ENCODE measurements at regions not wholly inside any gene's neighbourhood (a gene's known extent, or its start where the extent isn't known, plus 50 kb on each side); places are given as distances from the start of the nearest gene placed in this dataset.

DNA sequence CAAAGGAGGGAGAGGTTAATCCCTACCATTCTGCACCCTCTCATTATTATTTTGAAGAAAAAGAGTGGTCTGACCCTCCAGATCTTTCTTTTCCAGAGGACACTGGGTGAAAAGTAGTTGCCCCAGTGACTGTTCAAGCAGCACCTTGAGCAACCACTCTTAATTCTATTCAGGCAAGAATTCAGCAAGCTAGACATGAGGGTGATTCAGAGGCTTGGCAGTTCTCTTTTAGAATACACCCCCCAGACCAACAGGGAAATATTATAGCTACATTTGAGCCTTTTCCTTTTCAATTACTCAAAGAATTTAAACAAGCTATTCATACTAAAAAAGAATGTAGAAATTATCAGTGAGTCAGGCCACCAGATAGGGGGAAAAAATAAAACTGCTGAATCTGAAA, 178.3 kb downstream of the MRPS30 start:
- Histone ChIP-seq H3K36me3 (replicated peaks in 1 of 2; ENCODE audit: control insufficient read depth in 1 of 2, insufficient read depth in 2 of 2, low read length in 2 of 2) (no peaks in the 10 kb centered on the region), H3K79me2 (ENCODE audit: insufficient read depth, low read length) (no peaks in the 10 kb centered on the region), H4K20me1 (ENCODE audit: insufficient read depth, low read length) (no peaks in the 10 kb centered on the region), H3K4me3 (replicated peaks in 1 of 3; ENCODE audit: insufficient read depth in 1 of 3, low read depth in 2 of 3, low read length in 3 of 3) (no peak overlapping the region), H3K27me3 (ENCODE audit: control insufficient read depth in 1 of 2, insufficient read depth in 2 of 2, low read length in 2 of 2) (no peaks in the 10 kb centered on the region; a peak in 1 of 5 replicates), H3K4me2 (ENCODE audit: low read depth, low read length) (no peak overlapping the region), H3K9ac (ENCODE audit: insufficient read depth, low read depth, low read length) (no peak overlapping the region), H3K27ac (ENCODE audit: extremely low read length, insufficient read depth, low read length) (no peak overlapping the region), H2AFZ (ENCODE audit: low read length) (no peak overlapping the region), H3K9me3 (ENCODE audit: low read length) (peaks cover 88% of the 10 kb centered on the region), H3K4me1 (ENCODE audit: insufficient read depth, low read length) (no peaks in the 10 kb centered on the region)
- FAIRE-seq (no peak), DNase-seq (ENCODE audit: low spot score) (no peak), ATAC-seq (no peak)
- ChIA-PET POLR2A (no interaction called here), CTCF (ENCODE audit: low intra/inter-chr PET ratio, low total read pairs) (no interaction called here)
- TF ChIP-seq ZNF879 (CRISPR knock-in tag; IDR thresholded peaks at IDR 0.05) (no peak), ERF (CRISPR knock-in tag; IDR thresholded peaks at IDR 0.05) (no peak), ZNF432 (CRISPR knock-in tag; IDR thresholded peaks at IDR 0.05; ENCODE audit: borderline replicate concordance) (no peak), HES4 (CRISPR knock-in tag; IDR thresholded peaks at IDR 0.05; ENCODE audit: borderline replicate concordance) (no peak), NFKBIZ (CRISPR knock-in tag; IDR thresholded peaks at IDR 0.05) (no peak), MXD4 (CRISPR knock-in tag; IDR thresholded peaks at IDR 0.05) (no peak), NFE2L1 (CRISPR knock-in tag; IDR thresholded peaks at IDR 0.05; ENCODE audit: borderline replicate concordance) (no peak), RARG (CRISPR knock-in tag; IDR thresholded peaks at IDR 0.05; ENCODE audit: low read depth) (no peak), BHLHE40 (IDR thresholded peaks at IDR 0.05; ENCODE audit: low read length) (no peak), NRL (CRISPR knock-in tag; IDR thresholded peaks at IDR 0.05; ENCODE audit: borderline replicate concordance) (no peak), FOXK2 (IDR thresholded peaks at IDR 0.05) (no peak)
- TF ChIP-seq, protein P1, sequence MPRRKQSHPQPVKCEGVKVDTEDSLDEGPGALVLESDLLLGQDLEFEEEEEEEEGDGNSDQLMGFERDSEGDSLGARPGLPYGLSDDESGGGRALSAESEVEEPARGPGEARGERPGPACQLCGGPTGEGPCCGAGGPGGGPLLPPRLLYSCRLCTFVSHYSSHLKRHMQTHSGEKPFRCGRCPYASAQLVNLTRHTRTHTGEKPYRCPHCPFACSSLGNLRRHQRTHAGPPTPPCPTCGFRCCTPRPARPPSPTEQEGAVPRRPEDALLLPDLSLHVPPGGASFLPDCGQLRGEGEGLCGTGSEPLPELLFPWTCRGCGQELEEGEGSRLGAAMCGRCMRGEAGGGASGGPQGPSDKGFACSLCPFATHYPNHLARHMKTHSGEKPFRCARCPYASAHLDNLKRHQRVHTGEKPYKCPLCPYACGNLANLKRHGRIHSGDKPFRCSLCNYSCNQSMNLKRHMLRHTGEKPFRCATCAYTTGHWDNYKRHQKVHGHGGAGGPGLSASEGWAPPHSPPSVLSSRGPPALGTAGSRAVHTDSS (CRISPR knock-in tag; conservative IDR thresholded peaks at IDR 0.05): no peak
- TF ChIP-seq, protein P2, sequence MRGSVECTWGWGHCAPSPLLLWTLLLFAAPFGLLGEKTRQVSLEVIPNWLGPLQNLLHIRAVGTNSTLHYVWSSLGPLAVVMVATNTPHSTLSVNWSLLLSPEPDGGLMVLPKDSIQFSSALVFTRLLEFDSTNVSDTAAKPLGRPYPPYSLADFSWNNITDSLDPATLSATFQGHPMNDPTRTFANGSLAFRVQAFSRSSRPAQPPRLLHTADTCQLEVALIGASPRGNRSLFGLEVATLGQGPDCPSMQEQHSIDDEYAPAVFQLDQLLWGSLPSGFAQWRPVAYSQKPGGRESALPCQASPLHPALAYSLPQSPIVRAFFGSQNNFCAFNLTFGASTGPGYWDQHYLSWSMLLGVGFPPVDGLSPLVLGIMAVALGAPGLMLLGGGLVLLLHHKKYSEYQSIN (CRISPR knock-in tag; IDR thresholded peaks at IDR 0.05; ENCODE audit: borderline replicate concordance): no peak
- TF ChIP-seq, protein P3, sequence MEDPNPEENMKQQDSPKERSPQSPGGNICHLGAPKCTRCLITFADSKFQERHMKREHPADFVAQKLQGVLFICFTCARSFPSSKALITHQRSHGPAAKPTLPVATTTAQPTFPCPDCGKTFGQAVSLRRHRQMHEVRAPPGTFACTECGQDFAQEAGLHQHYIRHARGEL (CRISPR knock-in tag; IDR thresholded peaks at IDR 0.05): no peak
- BruUV-seq (replicated peaks): no TSS peak
- intact Hi-C loops (cut with micrococcal nuclease; ENCODE audit: unreplicated experiment): no loop called here
- in situ Hi-C loops (cut with HindIII; ENCODE audit: extremely low pct_ligation_motif_present, low pct_unique_long_range_greater_than_20kb): no loop called here
